DND-41 (cell line): ENCODE measurements at regions not wholly inside any gene's neighbourhood (a gene's known extent, or its start where the extent isn't known, plus 50 kb on each side); places are given as distances from the start of the nearest gene placed in this dataset.

Experiments
- ATAC-seq: fragments of 200-7000 bp; cut with Tn5 transposase; 3 replicates; pipeline ENCODE4 v1.9.1; 2021; ENCODE audit warnings: low read depth; ENCODE audit not compliant: insufficient read depth
- DNase-seq: peaks from one replicate; pipeline ENCODE4 v3.0.0-alpha.2; 2020
- H2AFZ ChIP-seq: 2 replicates; pipeline ENCODE4 v1.6.0; 2012; ENCODE audit warnings: low read depth, low read length
- H3K27ac ChIP-seq: 2 replicates; pipeline ENCODE4 v1.5.1; 2012; ENCODE audit warnings: low read length, inconsistent platforms
- H3K27me3 ChIP-seq: fragments of 200-600 bp; sonication (generic); 2 replicates; pipeline ENCODE4 v1.6.0; 2012; ENCODE audit warnings: low read length, mild to moderate bottlenecking, inconsistent platforms; ENCODE audit not compliant: insufficient read depth, poor library complexity
- H3K36me3 ChIP-seq: 2 replicates; pipeline ENCODE4 v1.5.1; 2012; ENCODE audit warnings: low read length, inconsistent platforms; ENCODE audit not compliant: insufficient read depth
- H3K4me1 ChIP-seq: 2 replicates; pipeline ENCODE4 v1.5.1; 2012; ENCODE audit warnings: mild to moderate bottlenecking, low read length; ENCODE audit not compliant: insufficient read depth
- H3K4me2 ChIP-seq: 2 replicates; pipeline ENCODE4 v1.6.0; 2012; ENCODE audit warnings: mild to moderate bottlenecking, moderate library complexity, low read length, inconsistent platforms; ENCODE audit not compliant: insufficient read depth
- H3K4me3 ChIP-seq, 2 experiments: fragments of 200-600 bp in 1 of 2; shearing (Covaris generic) in 1 of 2; 2 replicates each; pipeline ENCODE4 v1.5.1; 2012 to 2016; ENCODE audit warnings: inconsistent platforms in 2 of 2, low read length in 2 of 2, mild to moderate bottlenecking in 2 of 2, low read depth in 1 of 2, moderate library complexity in 1 of 2
- H3K79me2 ChIP-seq: 2 replicates; pipeline ENCODE4 v1.6.0; 2012; ENCODE audit warnings: low read length, inconsistent platforms; ENCODE audit not compliant: insufficient read depth
- H3K9ac ChIP-seq: 2 replicates; pipeline ENCODE4 v1.6.0; 2012; ENCODE audit warnings: low read depth, mild to moderate bottlenecking, inconsistent platforms, low read length, moderate library complexity
- H3K9me3 ChIP-seq: 2 replicates; pipeline ENCODE4 v1.5.1; 2012; ENCODE audit warnings: low read length, moderate library complexity, mild to moderate bottlenecking, inconsistent platforms; ENCODE audit not compliant: insufficient read depth, severe bottlenecking
- H4K20me1 ChIP-seq: 2 replicates; pipeline ENCODE4 v1.6.0; 2012; ENCODE audit warnings: low read length; ENCODE audit not compliant: insufficient read depth
- CTCF ChIP-seq: IDR thresholded peaks from 2 replicates; pipeline ENCODE4 v1.5.1; 2012; ENCODE audit warnings: borderline replicate concordance, low read length, moderate library complexity, mild to moderate bottlenecking; ENCODE audit not compliant: poor library complexity, severe bottlenecking; ENCODE audit errors: extremely low read depth
- EZH2 ChIP-seq: IDR thresholded peaks from 3 replicates; pipeline ENCODE4 v1.6.1; 2012; ENCODE audit warnings: borderline replicate concordance, low read depth, mild to moderate bottlenecking, moderate library complexity, low read length, inconsistent platforms; ENCODE audit not compliant: severe bottlenecking

DNA sequence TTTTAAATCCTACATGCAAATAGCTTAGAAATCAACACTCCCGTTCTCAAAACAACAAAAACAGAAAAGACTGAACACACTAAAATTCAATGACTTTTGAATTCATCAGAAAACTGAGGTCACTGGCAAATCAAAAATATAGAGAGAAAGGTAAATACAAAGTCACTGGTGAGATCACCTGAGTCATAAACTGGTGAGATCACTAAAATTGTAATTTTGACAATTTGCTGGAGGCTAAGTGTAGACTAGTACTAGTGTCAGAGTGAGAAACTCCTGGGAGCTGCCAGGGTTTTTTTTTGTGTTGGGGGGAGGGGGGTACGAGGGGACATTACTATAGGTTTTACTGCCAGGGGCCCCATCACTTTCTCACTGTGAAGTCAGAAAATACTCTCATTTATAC, 1876.0 kb upstream of the CELF4 start:
- ATAC-seq, result no peak
- H2AFZ ChIP-seq, result no peak overlapping the region
- no peaks in the 10 kb centered on the region for H3K9me3 ChIP-seq
- no peak overlapping the region for H3K27ac ChIP-seq
- H3K36me3 ChIP-seq, result no peaks in the 10 kb centered on the region
- TF ChIP-seq EZH2 (no peak), CTCF (no peak)
- no peak overlapping the region for H3K4me2 ChIP-seq
- H4K20me1 ChIP-seq, result no peaks in the 10 kb centered on the region
- no peaks in the 10 kb centered on the region for H3K79me2 ChIP-seq
- peaks cover 3% of the 10 kb centered on the region; the same call in 1 of the 2 replicates for H3K4me1 ChIP-seq
- H3K9ac ChIP-seq, result no peak overlapping the region
- H3K27me3 ChIP-seq, result no peaks in the 10 kb centered on the region
- H3K4me3 ChIP-seq, result no peak overlapping the region
- no peak for DNase-seq

- no peak for ATAC-seq
Observed at GRCh38 chr18:39435996-39436395, 1870.4 kb upstream of the CELF4 start.

GRCh38 chr18:39435209-39435608, 1869.6 kb upstream of the CELF4 start:
- no peak overlapping the region for H3K4me3 ChIP-seq
- TF ChIP-seq EZH2, result no peak
- no peak for TF ChIP-seq CTCF
- H3K36me3 ChIP-seq, result no peaks in the 10 kb centered on the region
- H3K27me3 ChIP-seq, result no peaks in the 10 kb centered on the region
- no peak overlapping the region for H2AFZ ChIP-seq
- H3K9ac ChIP-seq, result no peak overlapping the region
- no peaks in the 10 kb centered on the region for H3K79me2 ChIP-seq
- DNase-seq (no peak), ATAC-seq (no peak)
- no peaks in the 10 kb centered on the region for H3K4me1 ChIP-seq
- H3K4me2 ChIP-seq, result no peak overlapping the region
- no peak overlapping the region for H3K27ac ChIP-seq
- H4K20me1 ChIP-seq, result no peaks in the 10 kb centered on the region
- H3K9me3 ChIP-seq, result no peaks in the 10 kb centered on the region

More at GRCh38 chr18:39435996-39436395, 1870.4 kb upstream of the CELF4 start:
- no peak overlapping the region for H2AFZ ChIP-seq
- H3K79me2 ChIP-seq, result no peaks in the 10 kb centered on the region
- H3K27me3 ChIP-seq, result no peaks in the 10 kb centered on the region
- H3K9ac ChIP-seq, result no peak overlapping the region
- no peak overlapping the region for H3K4me3 ChIP-seq
- no peaks in the 10 kb centered on the region for H3K9me3 ChIP-seq
- H3K4me1 ChIP-seq, result no peaks in the 10 kb centered on the region
- DNase-seq, result no peak
- no peak for TF ChIP-seq CTCF
- no peak for TF ChIP-seq EZH2
- no peak overlapping the region for H3K27ac ChIP-seq
- no peaks in the 10 kb centered on the region for H4K20me1 ChIP-seq
- no peak overlapping the region for H3K4me2 ChIP-seq
- H3K36me3 ChIP-seq, result no peaks in the 10 kb centered on the region
